ENCODE measurements at regions not wholly inside any gene's neighbourhood (a gene's known extent, or its start where the extent isn't known, plus 50 kb on each side); places are given as distances from the start of the nearest gene placed in this dataset.

DNA sequence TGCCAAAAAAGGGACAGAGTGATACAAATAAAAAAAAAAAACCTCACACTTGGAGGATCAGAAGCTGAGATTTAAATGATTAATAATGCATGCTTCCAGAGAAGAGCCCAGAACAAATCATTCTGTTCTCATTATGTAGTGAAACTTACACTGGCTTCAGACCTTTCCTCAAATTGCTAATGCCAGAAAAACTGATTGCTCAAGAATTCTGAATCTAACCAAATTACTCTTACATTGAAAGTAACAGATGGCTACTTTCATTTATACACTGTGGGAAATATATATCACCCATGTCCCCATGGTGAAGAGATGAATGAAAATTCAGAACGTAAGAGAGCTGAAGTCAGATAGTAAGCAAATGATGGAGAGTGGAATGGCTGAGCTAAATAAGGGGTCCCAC is 85.9 kb upstream of the NSMCE3 start:
- DNase-seq, result no peak

DNA sequence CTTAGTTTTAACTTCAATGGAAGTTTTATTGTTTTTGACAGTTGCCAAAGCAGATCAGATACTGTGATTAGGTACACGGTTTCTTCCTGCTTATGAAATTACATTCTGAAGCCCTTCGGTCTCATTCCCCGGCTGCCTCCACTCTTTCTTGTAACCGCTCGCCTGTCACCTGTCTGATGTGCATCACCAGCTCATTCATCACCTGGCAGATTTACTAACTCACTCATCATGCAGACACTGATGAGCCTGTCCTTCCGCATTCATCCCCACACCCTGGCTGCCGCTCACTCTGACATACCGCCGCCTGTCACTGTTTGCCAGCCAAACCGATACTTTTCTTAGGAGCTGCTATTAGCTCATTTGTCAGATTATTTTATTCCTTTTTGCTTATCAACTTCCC is 82.8 kb upstream of the NSMCE3 start:
- no peak for DNase-seq

DNA sequence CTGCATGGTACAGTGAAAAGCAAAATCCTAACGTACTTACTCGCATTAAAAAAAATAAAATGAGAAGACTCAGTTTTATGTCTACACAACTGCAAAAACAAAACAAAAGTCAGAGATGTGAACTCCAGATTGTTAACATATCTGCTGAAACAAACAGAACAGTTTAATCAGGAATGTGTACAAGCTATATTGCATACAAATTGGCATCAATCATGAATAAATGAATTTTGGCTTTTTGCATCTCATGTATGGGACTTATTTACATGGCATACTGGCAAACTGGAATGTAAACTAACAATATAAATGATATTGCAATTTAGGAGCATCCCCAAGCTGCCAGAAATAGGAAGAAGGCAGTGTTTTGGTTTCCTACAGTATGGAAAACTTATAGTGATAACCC is 79.6 kb upstream of the NSMCE3 start:
- DNase-seq, result no peak

DNA sequence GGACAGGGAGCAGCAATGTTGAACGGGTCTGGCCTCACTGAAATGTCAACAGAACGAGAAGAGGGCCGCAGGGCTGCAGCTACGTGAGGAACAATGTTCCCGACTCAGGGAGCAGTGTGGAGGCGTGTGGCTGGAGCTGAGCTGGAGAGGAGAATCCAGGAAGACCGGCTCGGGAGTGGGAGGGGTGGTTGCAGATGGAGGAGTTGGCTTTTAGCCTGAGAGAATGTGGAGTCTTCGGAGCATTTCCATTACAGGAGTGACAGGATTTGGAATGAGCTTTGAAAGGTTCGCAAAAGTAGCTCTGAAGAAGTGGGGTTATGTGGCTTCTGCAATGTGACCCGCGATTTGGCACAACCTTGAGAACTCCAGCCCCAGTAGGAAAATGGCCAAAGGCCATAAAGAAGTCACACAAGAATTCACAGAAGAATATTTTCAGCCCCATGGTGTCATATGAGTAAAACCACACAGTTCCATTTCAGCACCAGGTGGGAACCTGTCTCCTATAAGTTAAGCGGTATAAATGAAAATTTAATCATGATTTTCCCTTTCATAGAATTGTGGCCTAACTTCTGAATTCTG is 78.8 kb upstream of the NSMCE3 start:
- DNase-seq, result no peak

DNA sequence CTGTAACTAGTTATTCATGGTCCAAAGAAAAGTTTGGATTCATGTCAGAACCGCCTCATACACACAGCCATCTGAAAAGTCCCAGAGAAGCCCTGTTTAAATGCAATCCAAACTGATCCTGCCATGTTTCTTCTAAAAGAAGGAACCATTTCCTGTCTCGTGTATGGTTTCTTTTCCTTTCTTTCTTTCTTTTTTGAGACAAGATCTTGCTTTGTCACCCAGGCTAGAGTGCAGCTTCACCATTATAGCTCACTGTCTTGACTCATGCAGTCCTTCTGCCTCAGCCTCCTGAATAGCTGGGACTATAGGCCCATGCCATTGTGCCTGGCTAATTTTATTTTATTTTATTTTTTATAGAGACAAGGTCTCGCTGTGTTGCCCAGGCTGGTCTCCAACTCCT is 77.4 kb upstream of the NSMCE3 start:
- no peak for DNase-seq

DNA sequence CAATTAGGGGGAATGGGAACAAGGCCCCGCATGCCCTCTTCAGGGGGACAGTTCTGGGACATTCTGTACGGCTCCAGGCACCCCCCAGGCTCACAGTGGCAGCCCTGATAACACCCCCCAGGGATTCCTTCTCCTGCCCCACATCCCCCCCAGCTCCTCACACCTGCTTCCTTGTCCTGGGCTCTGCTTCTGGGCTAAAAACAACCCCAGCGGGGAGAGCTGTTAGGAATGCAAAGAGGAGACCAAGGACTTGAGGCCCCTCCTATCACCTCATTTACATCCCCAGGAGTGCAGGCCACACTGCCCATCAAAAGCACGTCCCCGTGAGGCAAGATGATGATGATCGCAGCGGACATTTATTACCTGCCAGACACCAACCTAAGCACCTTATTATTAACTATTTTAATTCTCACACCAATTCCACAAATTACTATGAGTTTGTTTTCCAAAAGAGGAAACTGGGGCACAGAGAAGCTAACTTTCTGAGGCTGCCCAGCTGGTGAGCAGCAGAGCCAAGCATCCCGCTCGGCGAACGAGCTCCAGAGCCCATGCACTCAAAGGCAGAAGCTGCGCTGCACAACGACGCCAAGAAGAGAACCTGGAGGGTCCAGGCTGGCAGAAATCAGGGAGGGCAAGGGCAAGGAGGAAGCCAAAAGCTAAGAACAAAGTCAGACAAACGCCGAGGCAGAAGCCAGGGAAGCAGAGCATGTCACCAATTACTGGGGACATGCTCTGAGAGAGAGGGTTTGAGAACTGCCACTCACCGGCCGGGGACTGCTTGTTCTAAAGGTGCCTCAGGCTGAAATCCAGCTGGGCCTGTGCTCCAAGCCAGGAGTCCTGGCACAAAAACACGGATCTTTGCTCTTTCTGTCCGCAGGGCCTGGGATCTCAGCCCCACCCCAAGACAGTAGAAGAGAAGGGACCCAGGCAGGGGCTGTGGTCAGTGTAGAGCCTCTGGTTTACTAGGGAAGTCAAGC is 76.2 kb upstream of the NSMCE3 start:
- no peak for DNase-seq

DNA sequence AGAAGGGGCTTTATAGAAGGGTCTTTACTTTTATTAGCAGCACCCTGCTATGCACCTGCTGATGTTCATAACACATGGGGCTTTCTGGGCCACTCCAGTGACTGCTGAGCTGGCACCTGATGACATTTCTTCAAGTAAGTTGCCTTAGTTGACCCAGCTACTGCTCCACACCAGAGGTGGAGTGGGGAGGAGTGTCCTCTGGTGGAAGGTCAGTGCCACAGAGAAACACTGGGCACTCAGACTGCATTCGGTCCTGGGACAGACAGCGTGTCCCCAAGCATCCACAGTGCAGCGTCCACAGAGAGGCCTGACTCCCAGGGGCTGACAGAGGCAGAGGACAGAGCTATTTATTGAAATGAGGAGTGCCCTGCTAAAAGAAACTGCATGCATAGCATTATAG is 74.9 kb upstream of the NSMCE3 start:
- DNase-seq, result no peak

DNA sequence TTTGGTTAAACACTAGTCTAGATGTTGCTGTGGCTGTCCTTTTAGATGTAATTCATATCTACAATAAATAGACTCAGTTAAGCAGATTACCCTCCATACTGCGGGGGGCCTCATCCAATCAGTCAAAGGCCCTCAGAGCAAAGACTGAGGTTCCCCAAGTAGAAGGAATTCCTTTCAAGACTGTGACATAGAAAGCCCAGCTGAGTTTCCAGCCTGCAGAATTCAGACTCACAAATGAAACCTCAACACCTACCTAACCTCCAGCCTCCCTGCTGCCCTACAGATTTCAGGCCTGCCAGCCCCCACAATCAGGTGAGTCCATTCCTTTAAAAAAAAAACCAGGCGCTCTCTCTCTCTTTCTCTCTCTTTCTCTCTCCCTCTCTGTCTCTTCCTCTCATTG is 73.6 kb upstream of the NSMCE3 start:
- no peak for DNase-seq

DNA sequence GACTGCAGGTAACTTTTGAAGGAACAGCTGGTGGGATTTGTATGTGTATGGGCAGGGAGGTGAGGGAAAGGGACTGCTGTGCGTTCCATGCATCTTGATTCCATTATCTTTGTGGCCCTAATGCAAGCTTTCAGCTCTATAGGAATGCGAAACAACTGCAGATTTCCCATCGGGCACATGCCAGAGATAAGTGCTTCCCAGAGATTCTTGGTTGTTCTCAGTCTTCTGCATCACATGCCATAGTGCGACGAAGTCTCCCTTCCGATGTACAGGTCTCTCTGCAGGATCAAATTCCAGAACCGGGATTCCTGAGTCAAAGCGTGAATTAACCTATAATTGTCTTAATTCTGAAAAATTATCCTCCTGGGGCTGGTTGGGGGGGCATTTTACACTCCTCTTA is 72.6 kb upstream of the NSMCE3 start:
- no peak for DNase-seq

DNA sequence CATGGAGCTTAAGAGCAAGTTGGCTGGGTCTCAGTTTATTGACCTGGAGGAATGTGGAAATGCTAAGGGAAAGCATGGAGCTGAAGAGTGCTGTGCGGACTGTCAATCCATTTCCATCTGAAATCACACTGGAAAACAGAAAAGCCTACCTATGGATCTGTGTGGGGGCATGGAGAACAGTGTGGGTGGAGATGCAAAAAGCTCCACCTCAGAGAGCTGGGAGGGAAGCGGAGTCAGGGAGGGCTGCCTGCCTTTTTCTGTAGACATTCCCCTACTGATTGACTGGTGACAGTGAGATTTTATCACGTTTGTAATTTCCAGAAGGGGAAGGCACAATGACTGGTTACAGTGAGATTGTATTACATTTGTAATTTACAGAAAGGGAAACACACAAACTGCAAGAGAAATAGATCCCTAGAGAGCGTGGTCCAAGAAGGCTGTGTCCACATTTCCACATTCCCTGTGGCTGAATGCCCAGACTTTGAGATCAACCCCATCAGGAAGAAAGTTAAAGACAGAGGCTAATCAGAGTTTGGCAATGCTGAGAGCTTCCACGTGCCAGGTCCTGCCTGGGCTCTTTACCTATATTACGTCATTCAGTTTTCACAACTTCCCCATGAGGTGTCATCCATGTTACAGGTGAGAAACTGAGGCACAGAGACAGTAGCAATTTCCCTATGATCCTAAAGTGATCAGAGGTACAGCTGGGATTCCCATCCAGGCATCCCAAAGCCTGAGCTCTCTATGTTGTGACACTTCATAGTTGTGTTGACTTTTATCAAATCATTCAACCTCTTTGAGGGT is 67.7 kb upstream of the NSMCE3 start:
- no peak for DNase-seq

DNA sequence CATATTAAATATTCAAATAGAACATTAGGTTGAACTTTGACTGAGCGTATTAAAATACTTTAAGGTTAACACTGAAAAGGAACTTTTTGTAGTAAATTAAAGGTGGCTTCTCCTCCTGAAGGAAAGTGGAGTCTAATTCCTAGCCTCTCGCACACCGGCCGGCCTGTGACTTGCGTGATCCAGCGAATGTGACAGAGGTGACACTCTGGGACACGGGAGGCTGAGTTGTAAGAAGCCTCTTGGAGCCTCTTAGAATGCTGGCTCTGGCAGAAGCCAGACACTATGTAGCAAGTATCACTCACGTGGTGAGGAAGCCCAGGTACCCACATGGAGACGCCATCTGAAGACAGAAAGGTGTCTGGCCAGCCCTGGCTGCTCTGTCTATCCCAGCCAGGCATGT is 64.9 kb upstream of the NSMCE3 start:
- DNase-seq, result no peak

DNA sequence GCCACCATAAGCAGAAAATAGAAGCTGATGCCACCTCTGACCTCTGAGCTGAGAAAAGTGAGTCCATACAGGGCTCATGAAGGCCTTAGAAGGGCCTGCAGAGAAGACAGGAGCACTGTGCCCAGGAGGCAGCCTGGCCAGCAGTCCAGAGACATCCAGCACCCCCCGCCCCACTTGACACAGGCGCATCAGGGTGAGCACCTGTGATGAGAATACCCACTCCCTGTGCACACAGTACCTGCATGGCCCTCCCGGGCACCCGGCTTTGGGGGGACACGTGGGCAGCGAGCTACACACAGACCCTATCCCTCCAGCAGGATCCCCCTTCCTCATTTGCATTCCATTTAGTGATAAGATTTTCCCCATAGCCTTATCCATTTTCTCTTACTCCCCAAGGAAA is 63.6 kb upstream of the NSMCE3 start:
- no peak for DNase-seq

DNA sequence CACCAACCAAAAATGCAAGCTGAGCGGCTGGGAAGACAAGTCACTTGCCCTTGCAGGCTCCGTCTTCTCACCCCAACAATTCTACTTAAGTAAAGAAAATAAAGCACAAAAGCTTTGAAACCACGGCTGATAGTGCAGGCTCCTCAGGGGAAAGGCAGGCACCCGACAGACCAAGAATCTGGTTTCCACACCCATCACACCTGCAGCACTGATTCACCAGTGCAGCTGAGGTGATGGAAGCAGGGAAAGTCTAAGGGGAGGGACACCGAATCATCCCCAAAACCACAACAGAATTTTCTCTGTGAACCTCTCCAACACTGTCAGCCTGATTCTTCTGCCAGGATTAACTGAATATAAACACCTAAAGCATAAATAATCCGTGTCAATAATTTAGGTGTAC is 62.0 kb upstream of the NSMCE3 start:
- DNase-seq, result no peak

DNA sequence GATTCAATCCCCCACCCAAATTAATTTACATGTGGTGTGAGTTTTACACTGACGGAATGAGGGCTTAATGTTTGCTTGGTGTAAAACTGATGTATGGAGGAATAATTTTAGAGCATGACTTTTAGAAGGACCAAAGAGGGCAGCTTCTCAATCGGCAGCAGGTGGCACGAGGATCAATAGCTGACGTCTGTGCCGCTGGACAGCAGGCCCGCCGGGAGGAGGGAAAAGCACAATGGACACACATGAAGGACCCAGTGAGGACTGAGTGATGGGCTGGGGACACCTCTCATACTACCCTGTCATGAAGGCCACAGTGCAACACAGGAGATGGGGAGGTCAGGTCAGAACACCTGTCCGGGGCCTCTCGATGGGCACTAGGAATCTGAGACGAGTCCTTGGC is 61.4 kb upstream of the NSMCE3 start:
- no peak for DNase-seq

DNA sequence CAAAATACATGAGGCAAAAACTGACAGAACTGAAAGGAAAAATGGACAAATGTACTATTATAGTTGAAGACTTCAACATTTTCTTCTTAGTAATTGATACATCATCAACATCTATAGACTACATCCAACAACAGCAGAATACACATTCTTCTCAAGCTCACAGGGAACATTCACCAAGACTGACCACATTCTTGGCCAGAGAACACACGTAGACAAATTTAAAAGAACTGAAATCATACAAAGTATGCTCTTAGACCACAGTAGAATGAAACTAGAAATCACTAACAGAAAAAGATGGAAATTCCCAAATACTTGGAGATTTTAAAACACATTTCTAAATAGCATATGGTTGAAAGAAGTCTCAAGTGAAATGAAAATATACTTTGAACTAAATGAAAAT is 55.1 kb upstream of the NSMCE3 start:
- DNase-seq, result no peak

DNA sequence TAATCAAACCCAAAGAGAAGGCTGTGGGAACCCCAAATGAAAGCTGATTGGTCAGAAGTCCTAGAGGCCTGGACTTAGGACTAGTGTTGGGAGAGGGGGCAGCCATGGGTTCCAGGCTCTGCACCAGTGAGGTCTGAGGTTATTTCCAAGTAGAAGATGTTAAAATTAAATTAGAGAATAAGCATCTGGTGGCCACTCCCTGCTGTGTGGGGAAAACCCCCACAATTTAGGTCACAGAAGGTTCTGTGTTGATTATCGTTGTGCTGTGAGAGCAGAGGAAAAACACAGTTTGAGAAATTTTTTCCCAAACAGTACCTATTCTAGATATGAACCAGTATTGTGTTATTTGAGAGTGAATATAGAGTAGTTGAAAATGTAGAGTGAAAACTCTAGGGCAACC is 53.9 kb upstream of the NSMCE3 start:
- DNase-seq, result no peak

DNA sequence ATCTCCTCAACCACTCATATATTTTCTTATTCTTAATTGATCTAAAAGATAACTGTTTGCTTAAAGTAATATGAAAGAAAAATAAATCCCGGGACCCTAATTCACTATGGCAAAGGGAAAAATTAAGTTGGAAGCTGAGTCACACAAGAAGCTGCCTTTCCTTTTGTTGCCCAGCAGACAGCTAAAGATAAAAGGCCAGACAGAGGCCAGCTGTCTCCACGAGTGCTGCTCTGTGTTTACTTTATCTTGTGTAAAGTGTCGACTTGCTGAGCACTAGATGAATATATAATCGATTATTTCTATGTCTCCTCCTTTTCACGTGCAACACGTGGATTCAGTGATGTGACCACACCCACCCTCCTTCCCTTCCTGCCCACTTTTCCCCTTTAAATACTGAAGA is 52.8 kb upstream of the NSMCE3 start:
- no peak for DNase-seq

DNA sequence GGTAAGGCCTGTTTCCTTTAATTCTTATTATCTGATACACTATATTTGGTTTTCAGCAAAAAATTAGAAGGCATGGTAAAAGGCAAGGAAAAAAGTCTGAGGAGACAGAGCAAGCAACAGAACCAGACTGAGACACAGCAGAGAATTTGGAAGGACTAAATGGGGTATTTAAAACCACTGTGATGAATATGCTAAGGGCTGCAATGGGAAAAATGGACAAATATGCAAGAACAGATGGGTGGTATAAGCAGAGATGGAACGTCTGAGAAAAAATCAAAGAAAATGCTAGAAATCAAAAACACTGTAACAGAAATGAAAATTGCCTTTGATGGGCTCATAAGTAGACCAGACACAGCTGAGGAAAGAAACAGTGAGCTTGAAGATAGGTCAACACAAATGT is 50.8 kb upstream of the NSMCE3 start:
- DNase-seq, result no peak

DNA sequence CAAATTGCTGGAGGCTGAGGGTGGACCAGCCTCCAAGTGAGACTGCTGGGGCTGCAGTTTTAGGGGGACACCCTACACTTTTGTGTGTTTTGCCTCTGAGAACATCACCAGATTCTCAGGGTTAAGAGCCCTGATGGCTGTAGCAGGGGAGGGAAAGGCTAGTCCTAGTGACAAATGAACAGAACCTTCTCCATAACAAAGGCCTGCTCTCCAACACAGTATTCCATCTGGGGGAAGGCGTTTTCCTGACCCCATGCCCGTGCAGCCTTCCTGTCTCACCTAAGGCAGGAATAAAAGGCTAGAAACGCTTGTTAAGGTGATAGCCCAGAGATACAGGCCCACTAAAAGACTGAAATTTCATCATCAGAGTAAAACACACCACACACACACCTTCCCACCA is 50.2 kb upstream of the NSMCE3 start:
- no peak for DNase-seq
